ENCODE measurements at regions not wholly inside any gene's neighbourhood (a gene's known extent, or its start where the extent isn't known, plus 50 kb on each side); places are given as distances from the start of the nearest gene placed in this dataset.

GRCh38 chrX:151796576-151796975, 62.0 kb downstream of the CNGA2 start:
- Histone ChIP-seq H3K4me3 (no peak overlapping the region), H3K9me3 (ENCODE audit: control insufficient read depth in 4 of 4, insufficient read depth in 3 of 4, low read length in 3 of 4) (peaks cover 0 to 21% (median 0%) of the 10 kb centered on the region in 4 donors), H3K27me3 (ENCODE audit: control insufficient read depth in 3 of 3, insufficient read depth in 3 of 3, low read length in 2 of 3) (no peaks in the 10 kb centered on the region), H3K36me3 (ENCODE audit: control insufficient read depth in 4 of 4, insufficient read depth in 4 of 4, low read length in 4 of 4) (no peaks in the 10 kb centered on the region), H3K27ac (ENCODE audit: low read depth in 1 of 2, low read length in 1 of 2) (no peak overlapping the region), H3K4me1 (ENCODE audit: control insufficient read depth in 5 of 5, insufficient read depth in 5 of 5, low read length in 5 of 5) (no peaks in the 10 kb centered on the region), H3K9ac (ENCODE audit: insufficient read depth in 1 of 2, low read length in 2 of 2) (no peak overlapping the region)
- ATAC-seq (ENCODE audit: insufficient read depth, low FRiP score), result no peak
- DNase-seq, result no peak
- 84 to 88% methylated on average over 3 of the region's 3 CpGs for WGBS, 2 donors
- TF ChIP-seq, protein P1, sequence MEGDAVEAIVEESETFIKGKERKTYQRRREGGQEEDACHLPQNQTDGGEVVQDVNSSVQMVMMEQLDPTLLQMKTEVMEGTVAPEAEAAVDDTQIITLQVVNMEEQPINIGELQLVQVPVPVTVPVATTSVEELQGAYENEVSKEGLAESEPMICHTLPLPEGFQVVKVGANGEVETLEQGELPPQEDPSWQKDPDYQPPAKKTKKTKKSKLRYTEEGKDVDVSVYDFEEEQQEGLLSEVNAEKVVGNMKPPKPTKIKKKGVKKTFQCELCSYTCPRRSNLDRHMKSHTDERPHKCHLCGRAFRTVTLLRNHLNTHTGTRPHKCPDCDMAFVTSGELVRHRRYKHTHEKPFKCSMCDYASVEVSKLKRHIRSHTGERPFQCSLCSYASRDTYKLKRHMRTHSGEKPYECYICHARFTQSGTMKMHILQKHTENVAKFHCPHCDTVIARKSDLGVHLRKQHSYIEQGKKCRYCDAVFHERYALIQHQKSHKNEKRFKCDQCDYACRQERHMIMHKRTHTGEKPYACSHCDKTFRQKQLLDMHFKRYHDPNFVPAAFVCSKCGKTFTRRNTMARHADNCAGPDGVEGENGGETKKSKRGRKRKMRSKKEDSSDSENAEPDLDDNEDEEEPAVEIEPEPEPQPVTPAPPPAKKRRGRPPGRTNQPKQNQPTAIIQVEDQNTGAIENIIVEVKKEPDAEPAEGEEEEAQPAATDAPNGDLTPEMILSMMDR (IDR thresholded peaks at IDR 0.05; ENCODE audit: control extremely low read depth, extremely low read depth), result no peak

DNA sequence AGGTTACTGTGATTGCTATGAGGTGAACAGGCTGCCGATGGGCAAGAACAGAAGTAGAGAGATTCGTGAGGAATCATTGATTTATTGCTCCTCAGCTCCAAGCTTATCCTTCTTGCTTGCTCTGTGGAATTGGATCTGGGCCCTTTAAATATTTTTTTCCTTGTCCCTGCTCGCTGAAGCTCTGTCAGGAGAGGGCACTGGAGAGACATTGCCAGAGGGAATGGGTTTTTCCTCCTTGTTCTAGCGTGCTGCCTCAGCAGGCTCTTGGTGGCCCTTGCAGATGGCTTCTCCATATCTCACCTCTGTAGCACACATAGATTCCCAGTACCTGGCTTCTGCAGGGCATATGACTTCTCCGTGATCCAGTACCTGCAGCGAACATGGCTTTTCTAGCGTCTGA, 67.4 kb downstream of the CNGA2 start:
- no peaks in the 10 kb centered on the region for H3K4me1 ChIP-seq (ENCODE audit: control insufficient read depth in 5 of 5, insufficient read depth in 5 of 5, low read length in 5 of 5)
- no peak overlapping the region for H3K9ac ChIP-seq (ENCODE audit: insufficient read depth in 1 of 2, low read length in 2 of 2)
- peaks cover 0 to 19% (median 0%) of the 10 kb centered on the region in 4 donors for H3K9me3 ChIP-seq (ENCODE audit: control insufficient read depth in 4 of 4, insufficient read depth in 3 of 4, low read length in 3 of 4)
- H3K27me3 ChIP-seq (ENCODE audit: control insufficient read depth in 3 of 3, insufficient read depth in 3 of 3, low read length in 2 of 3), result peaks cover 0 to 3% (median 0%) of the 10 kb centered on the region in 3 donors
- H3K27ac ChIP-seq (ENCODE audit: low read depth in 1 of 2, low read length in 1 of 2), result no peak overlapping the region
- WGBS, 2 donors, result 70 to 91% methylated on average over 6 to 7 of the region's 7 CpGs
- TF ChIP-seq, protein P1 (IDR thresholded peaks at IDR 0.05; ENCODE audit: control extremely low read depth, extremely low read depth), result no peak
- no peaks in the 10 kb centered on the region for H3K36me3 ChIP-seq (ENCODE audit: control insufficient read depth in 4 of 4, insufficient read depth in 4 of 4, low read length in 4 of 4)
- no peak for DNase-seq
- no peak overlapping the region for H3K4me3 ChIP-seq
- ATAC-seq (ENCODE audit: insufficient read depth, low FRiP score), result no peak

GRCh38 chrX:151806967-151807540, 72.5 kb downstream of the CNGA2 start:
- no peaks in the 10 kb centered on the region for H3K4me1 ChIP-seq (ENCODE audit: control insufficient read depth in 5 of 5, insufficient read depth in 5 of 5, low read length in 5 of 5)
- no peak overlapping the region for H3K9ac ChIP-seq (ENCODE audit: insufficient read depth in 1 of 2, low read length in 2 of 2)
- DNase-seq (no peak), ATAC-seq (ENCODE audit: insufficient read depth, low FRiP score) (no peak)
- H3K4me3 ChIP-seq, result no peak overlapping the region
- H3K27ac ChIP-seq (ENCODE audit: low read depth in 1 of 2, low read length in 1 of 2), result no peak overlapping the region
- no peaks in the 10 kb centered on the region for H3K36me3 ChIP-seq (ENCODE audit: control insufficient read depth in 4 of 4, insufficient read depth in 4 of 4, low read length in 4 of 4)
- H3K9me3 ChIP-seq (ENCODE audit: control insufficient read depth in 4 of 4, insufficient read depth in 3 of 4, low read length in 3 of 4), result peaks cover 0 to 8% (median 0%) of the 10 kb centered on the region in 4 donors
- H3K27me3 ChIP-seq (ENCODE audit: control insufficient read depth in 3 of 3, insufficient read depth in 3 of 3, low read length in 2 of 3), result peaks cover 0 to 8% (median 3%) of the 10 kb centered on the region in 3 donors
- TF ChIP-seq, protein P1 (IDR thresholded peaks at IDR 0.05; ENCODE audit: control extremely low read depth, extremely low read depth), result no peak
- WGBS, 2 donors, result 74 to 90% methylated on average over 5 of the region's 5 CpGs

DNA sequence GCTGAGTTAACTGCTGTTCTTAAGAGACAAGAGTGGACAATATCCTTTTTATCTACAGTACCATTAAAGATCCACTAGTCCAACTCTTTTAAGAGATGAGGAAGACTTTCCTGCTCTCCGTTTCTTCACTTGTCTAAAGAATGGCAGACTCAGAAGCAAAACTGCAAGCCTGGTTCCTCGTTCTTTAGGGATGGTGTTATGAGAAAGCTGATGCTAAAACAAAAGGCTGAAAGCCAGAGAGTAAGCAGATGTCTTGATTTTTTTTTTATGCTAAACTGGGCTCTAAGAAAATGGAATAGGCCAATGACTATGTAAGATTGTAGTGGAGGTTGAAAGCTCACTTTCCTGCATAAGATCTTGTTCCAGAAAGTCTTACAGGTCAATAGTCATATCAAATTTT, 78.1 kb downstream of the CNGA2 start:
- ATAC-seq (ENCODE audit: insufficient read depth, low FRiP score), result no peak
- DNase-seq, result no peak
- Histone ChIP-seq H3K36me3 (ENCODE audit: control insufficient read depth in 4 of 4, insufficient read depth in 4 of 4, low read length in 4 of 4) (no peaks in the 10 kb centered on the region), H3K27ac (ENCODE audit: low read depth in 1 of 2, low read length in 1 of 2) (no peak overlapping the region), H3K4me1 (ENCODE audit: control insufficient read depth in 5 of 5, insufficient read depth in 5 of 5, low read length in 5 of 5) (no peaks in the 10 kb centered on the region), H3K9ac (ENCODE audit: insufficient read depth in 1 of 2, low read length in 2 of 2) (no peak overlapping the region), H3K4me3 (no peak overlapping the region), H3K9me3 (ENCODE audit: control insufficient read depth in 4 of 4, insufficient read depth in 3 of 4, low read length in 3 of 4) (peaks cover 0 to 8% (median 0%) of the 10 kb centered on the region in 4 donors), H3K27me3 (ENCODE audit: control insufficient read depth in 3 of 3, insufficient read depth in 3 of 3, low read length in 2 of 3) (peaks cover 0 to 3% (median 0%) of the 10 kb centered on the region in 3 donors)
- 53 to 76% methylated on average over 2 of the region's 2 CpGs for WGBS, 2 donors
- TF ChIP-seq, protein P1 (IDR thresholded peaks at IDR 0.05; ENCODE audit: control extremely low read depth, extremely low read depth), result no peak
